HG03432 (cell line): ENCODE measurements at regions not wholly inside any gene's neighbourhood (a gene's known extent, or its start where the extent isn't known, plus 50 kb on each side); places are given as distances from the start of the nearest gene placed in this dataset.
"Not testable (repeated sequence)": the region's sequence is repeated elsewhere in the genome, so short reads cannot be mapped to it uniquely, and the experiment has no call there.

Experiments
- ATAC-seq: cut with Tn5 transposase; IDR thresholded peaks from one replicate; pipeline ENCODE4 v1.9.1; 2021; ENCODE audit warnings: mild to moderate bottlenecking, moderate library complexity; ENCODE audit not compliant: unreplicated experiment

GRCh38 chrX:40788698-40789097, 53.4 kb upstream of the MED14 start:
- ATAC-seq, result not testable (repeated sequence)

- no peak for ATAC-seq
Observed at GRCh38 chrX:40792433-40792832, 57.1 kb upstream of the MED14 start.

GRCh38 chrX:40794829-40795130, 59.4 kb upstream of the MED14 start:
- not testable (repeated sequence) for ATAC-seq

GRCh38 chrX:40799745-40800144, 64.4 kb upstream of the MED14 start:
- ATAC-seq, result not testable (repeated sequence)

- ATAC-seq, result no peak
Observed at GRCh38 chrX:40805404-40805803, 70.1 kb upstream of the MED14 start.

GRCh38 chrX:40806513-40807220, 71.3 kb upstream of the MED14 start:
- no peak for ATAC-seq

- ATAC-seq, result no peak
Observed at GRCh38 chrX:40807384-40807783, 72.0 kb upstream of the MED14 start.

GRCh38 chrX:40808203-40808602, 72.9 kb upstream of the MED14 start:
- no peak for ATAC-seq

GRCh38 chrX:40809210-40809609, 73.9 kb upstream of the MED14 start:
- ATAC-seq, result no peak

- ATAC-seq, result not testable (repeated sequence)
Observed at GRCh38 chrX:40815045-40815444, 79.7 kb upstream of the MED14 start.

- no peak for ATAC-seq
Observed at GRCh38 chrX:40816906-40817305, 81.6 kb upstream of the MED14 start.

GRCh38 chrX:40818236-40818635, 82.9 kb upstream of the MED14 start:
- ATAC-seq, result no peak

- ATAC-seq, result no peak
Observed at GRCh38 chrX:40821780-40822179, 86.4 kb upstream of the MED14 start.

- ATAC-seq, result no peak
Observed at GRCh38 chrX:40827331-40827730, 92.0 kb upstream of the MED14 start.

GRCh38 chrX:40831750-40832149, 96.4 kb upstream of the MED14 start:
- ATAC-seq, result no peak

GRCh38 chrX:40832723-40833122, 97.4 kb upstream of the MED14 start:
- no peak for ATAC-seq

- no peak for ATAC-seq
Observed at GRCh38 chrX:40834225-40834624, 98.9 kb upstream of the MED14 start.

- ATAC-seq, result no peak
Observed at GRCh38 chrX:40835526-40835925, 100.2 kb upstream of the MED14 start.

GRCh38 chrX:40843643-40844042, 108.3 kb upstream of the MED14 start:
- no peak for ATAC-seq

- ATAC-seq, result no peak
Observed at GRCh38 chrX:40844471-40844870, 109.1 kb upstream of the MED14 start.

- no peak for ATAC-seq
Observed at GRCh38 chrX:40845331-40845911, 110.1 kb upstream of the MED14 start.

GRCh38 chrX:40849906-40850823, 114.8 kb upstream of the MED14 start:
- ATAC-seq, result no peak
